Gastrocnemius medialis (tissue), 4 donors: ENCODE measurements at regions not wholly inside any gene's neighbourhood (a gene's known extent, or its start where the extent isn't known, plus 50 kb on each side); places are given as distances from the start of the nearest gene placed in this dataset.

Experiments
- POLR2A ChIP-seq, 2 donors: fragments of 450-650 bp; IDR thresholded peaks; one replicate each; pipeline ENCODE4 v1.6.1; 2017; ENCODE audit warnings: antibody characterized with exemption in 2 of 2, mild to moderate bottlenecking in 2 of 2, moderate library complexity in 2 of 2
- TF ChIP-seq, protein P1 (sequence below), 5 experiments: fragments of 450-650 bp in 3 of 5; fragments of 200-600 bp in 2 of 5; sonication (generic) in 2 of 5; IDR thresholded peaks in 4 of 5; conservative IDR thresholded peaks in 1 of 5; 1 replicate in 4 of 5; 2 replicates in 1 of 5; pipeline ENCODE4 v1.5.1; 2016 to 2019; ENCODE audit warnings: antibody characterized with exemption in 5 of 5, mild to moderate bottlenecking in 3 of 5, moderate library complexity in 3 of 5

DNA sequence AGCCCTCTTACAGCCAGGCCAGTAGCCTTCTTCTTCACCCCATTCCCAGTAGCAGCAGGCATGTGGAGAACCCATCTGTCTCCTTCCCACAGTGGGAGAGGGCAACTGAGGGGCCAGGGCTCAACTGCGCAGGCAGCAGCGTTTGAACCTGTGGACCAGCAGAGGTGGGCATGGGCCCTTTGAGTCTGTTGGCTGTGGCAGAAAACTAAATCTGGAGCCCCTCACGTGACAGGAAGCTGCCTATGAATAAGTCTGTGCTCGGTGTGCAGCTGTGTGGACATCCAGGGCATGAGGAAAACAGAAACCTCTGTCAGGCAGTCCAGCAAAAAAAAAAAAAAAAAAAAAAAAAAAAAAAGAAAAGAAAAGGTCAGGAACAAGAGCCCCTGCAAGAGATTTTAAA, 189.2 kb upstream of the NR3C1 start:
- TF ChIP-seq, protein P1, sequence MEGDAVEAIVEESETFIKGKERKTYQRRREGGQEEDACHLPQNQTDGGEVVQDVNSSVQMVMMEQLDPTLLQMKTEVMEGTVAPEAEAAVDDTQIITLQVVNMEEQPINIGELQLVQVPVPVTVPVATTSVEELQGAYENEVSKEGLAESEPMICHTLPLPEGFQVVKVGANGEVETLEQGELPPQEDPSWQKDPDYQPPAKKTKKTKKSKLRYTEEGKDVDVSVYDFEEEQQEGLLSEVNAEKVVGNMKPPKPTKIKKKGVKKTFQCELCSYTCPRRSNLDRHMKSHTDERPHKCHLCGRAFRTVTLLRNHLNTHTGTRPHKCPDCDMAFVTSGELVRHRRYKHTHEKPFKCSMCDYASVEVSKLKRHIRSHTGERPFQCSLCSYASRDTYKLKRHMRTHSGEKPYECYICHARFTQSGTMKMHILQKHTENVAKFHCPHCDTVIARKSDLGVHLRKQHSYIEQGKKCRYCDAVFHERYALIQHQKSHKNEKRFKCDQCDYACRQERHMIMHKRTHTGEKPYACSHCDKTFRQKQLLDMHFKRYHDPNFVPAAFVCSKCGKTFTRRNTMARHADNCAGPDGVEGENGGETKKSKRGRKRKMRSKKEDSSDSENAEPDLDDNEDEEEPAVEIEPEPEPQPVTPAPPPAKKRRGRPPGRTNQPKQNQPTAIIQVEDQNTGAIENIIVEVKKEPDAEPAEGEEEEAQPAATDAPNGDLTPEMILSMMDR (IDR thresholded peaks at IDR 0.05 in 4 of 5, conservative IDR thresholded peaks at IDR 0.05 in 1 of 5), result no peak
- TF ChIP-seq POLR2A (IDR thresholded peaks at IDR 0.05), result no peak
